SK-N-SH (cell line): ENCODE measurements at regions not wholly inside any gene's neighbourhood (a gene's known extent, or its start where the extent isn't known, plus 50 kb on each side); places are given as distances from the start of the nearest gene placed in this dataset.
"Not testable (repeated sequence)": the region's sequence is repeated elsewhere in the genome, so short reads cannot be mapped to it uniquely, and the experiment has no call there.

Source experiments
- CTCF ChIA-PET: fragments of 300-600, 350-600 bp; formaldehyde crosslinking; extraction: SDS; loops from one replicate; lab custom pipeline; 2021; lab: Yijun Ruan, JAX
- POLR2A ChIA-PET: fragments of 350-600 bp; sonication (Branson Sonifier 250); formaldehyde crosslinking; extraction: SDS; loops from one replicate; lab custom pipeline; 2020; ENCODE audit warnings: antibody characterized with exemption, inconsistent platforms; lab: Yijun Ruan, JAX
- DNase-seq: peaks from one replicate; pipeline ENCODE4 v3.0.0; 2012
- H2AFZ ChIP-seq: fragments of 200-600 bp; sonication (generic); 2 replicates; pipeline ENCODE4 v1.8.1; 2016; ENCODE audit warnings: antibody characterized with exemption, mild to moderate bottlenecking, low read depth
- H3F3A ChIP-seq: fragments of 200-600 bp; sonication (generic); replicated peaks from 2 replicates; pipeline ENCODE3; 2016; ENCODE audit warnings: antibody characterized with exemption, mild to moderate bottlenecking; ENCODE audit not compliant: insufficient read depth
- H3K27ac ChIP-seq, 2 experiments: fragments of 200-500 bp in 1 of 2; fragments of 200-600 bp in 1 of 2; sonication (Bioruptor generic) in 1 of 2; sonication (generic), shearing (Covaris generic) in 1 of 2; 2 replicates each; pipeline versions ENCODE4 v1.5.1 to v1.6.1; 2014 to 2016; ENCODE audit warnings: low read depth in 2 of 2, inconsistent platforms in 1 of 2, low read length in 1 of 2, mild to moderate bottlenecking in 1 of 2, mixed read lengths in 1 of 2
- H3K27me3 ChIP-seq: fragments of 200-600 bp; sonication (generic), shearing (Covaris generic); 2 replicates; pipeline ENCODE4 v1.6.1; 2016; ENCODE audit warnings: mixed run types; ENCODE audit not compliant: insufficient read depth
- H3K36me3 ChIP-seq, 2 experiments: fragments of 200-500 bp in 1 of 2; fragments of 200-600 bp in 1 of 2; sonication (Bioruptor generic) in 1 of 2; sonication (generic) in 1 of 2; replicated peaks in 1 of 2; 2 replicates each; pipeline versions ENCODE3 to v1.5.1; 2014 to 2016; ENCODE audit warnings: low read length in 1 of 2, mild to moderate bottlenecking in 1 of 2; ENCODE audit not compliant: insufficient read depth in 2 of 2, control insufficient read depth in 1 of 2
- H3K4me1 ChIP-seq, 2 experiments: fragments of 200-500 bp in 1 of 2; fragments of 200-600 bp in 1 of 2; sonication (Bioruptor generic) in 1 of 2; sonication (generic), shearing (Covaris generic) in 1 of 2; 2 replicates each; pipeline versions ENCODE4 v1.5.1 to v1.6.1; 2014 to 2016; ENCODE audit warnings: low read depth in 1 of 2, low read length in 1 of 2, mixed run types in 1 of 2; ENCODE audit not compliant: insufficient read depth in 2 of 2, control insufficient read depth in 1 of 2
- H3K4me2 ChIP-seq: fragments of 200-600 bp; sonication (generic), shearing (Covaris generic); 2 replicates; pipeline ENCODE4 v1.6.1; 2017; ENCODE audit warnings: mixed run types
- H3K4me3 ChIP-seq, 2 experiments: fragments of 200-500 bp in 1 of 2; fragments of 200-600 bp in 1 of 2; sonication (Bioruptor generic) in 1 of 2; sonication (generic), shearing (Covaris generic) in 1 of 2; 2 replicates each; pipeline versions ENCODE4 v1.5.1 to v1.8.1; 2014 to 2016; ENCODE audit warnings: low read depth in 2 of 2, inconsistent platforms in 1 of 2, low read length in 1 of 2, mild to moderate bottlenecking in 1 of 2, mixed read lengths in 1 of 2, moderate library complexity in 1 of 2
- H3K79me2 ChIP-seq: fragments of 200-600 bp; sonication (generic); 2 replicates; pipeline ENCODE4 v1.8.1; 2017; ENCODE audit warnings: mild to moderate bottlenecking; ENCODE audit not compliant: insufficient read depth
- H3K9ac ChIP-seq: fragments of 200-600 bp; sonication (generic); 2 replicates; pipeline ENCODE4 v1.6.1; 2017; ENCODE audit warnings: mixed run types
- H3K9me2 ChIP-seq: fragments of 200-600 bp; sonication (generic); 2 replicates; pipeline ENCODE4 v1.6.1; 2017; ENCODE audit warnings: mixed run types
- H3K9me3 ChIP-seq: fragments of 200-600 bp; sonication (generic); 2 replicates; pipeline ENCODE4 v1.6.1; 2017; ENCODE audit warnings: mixed run types, mild to moderate bottlenecking, moderate library complexity
- H4K20me1 ChIP-seq: fragments of 200-600 bp; sonication (generic); 2 replicates; pipeline ENCODE4 v1.6.1; 2017; ENCODE audit warnings: mild to moderate bottlenecking, mixed run types; ENCODE audit not compliant: insufficient read depth
- EZH2phosphoT487 ChIP-seq: fragments of 200-600 bp; sonication (generic); IDR thresholded peaks from 2 replicates; pipeline ENCODE4 v1.6.1; 2017; ENCODE audit warnings: low read depth, mixed run types, mild to moderate bottlenecking, antibody characterized with exemption, moderate library complexity, borderline replicate concordance
- FOSL2 ChIP-seq: IDR thresholded peaks from 2 replicates; pipeline ENCODE4 v1.4.0; 2012; ENCODE audit warnings: low read depth, mild to moderate bottlenecking, moderate library complexity, borderline replicate concordance
- FOXJ3 ChIP-seq: sonication (generic); formaldehyde crosslinking; IDR thresholded peaks from 2 replicates; pipeline ENCODE4 v1.5.1; 2020; ENCODE audit warnings: mild to moderate bottlenecking, missing genetic modification reagents
- FOXM1 ChIP-seq: IDR thresholded peaks from 2 replicates; pipeline ENCODE4 v1.4.0; 2012; ENCODE audit warnings: low read depth, mild to moderate bottlenecking
- GABPA ChIP-seq: IDR thresholded peaks from 2 replicates; pipeline ENCODE4 v1.4.0; 2012; ENCODE audit warnings: low read depth, mild to moderate bottlenecking
- GATA2 ChIP-seq: sonication (generic); formaldehyde crosslinking; IDR thresholded peaks from 2 replicates; pipeline ENCODE4 v1.5.0; 2020; ENCODE audit warnings: mild to moderate bottlenecking, missing genetic modification reagents
- JUND ChIP-seq: IDR thresholded peaks from 2 replicates; pipeline ENCODE4 v1.4.0; 2012
- MEF2A ChIP-seq: IDR thresholded peaks from 2 replicates; pipeline ENCODE4 v1.4.0; 2012; ENCODE audit warnings: low read depth, borderline replicate concordance
- MXI1 ChIP-seq: IDR thresholded peaks from 2 replicates; pipeline ENCODE4 v1.6.1; 2012; ENCODE audit warnings: mild to moderate bottlenecking, low read depth, low read length, improper control_type of control experiment
- NFIC ChIP-seq: IDR thresholded peaks from 2 replicates; pipeline ENCODE4 v1.4.0; 2012; ENCODE audit warnings: borderline replicate concordance
- NRF1 ChIP-seq: IDR thresholded peaks from 2 replicates; pipeline ENCODE4 v1.6.1; 2012; ENCODE audit warnings: low read depth, mild to moderate bottlenecking, low read length
- RAD21 ChIP-seq: IDR thresholded peaks from 2 replicates; pipeline ENCODE4 v1.6.1; 2012; ENCODE audit warnings: mild to moderate bottlenecking, low read length
- RCOR1 ChIP-seq: fragments of 150-350 bp; IDR thresholded peaks from 2 replicates; pipeline ENCODE4 v1.6.1; 2017; ENCODE audit warnings: antibody characterized with exemption, low read length
- RFX5 ChIP-seq: IDR thresholded peaks from 2 replicates; pipeline ENCODE4 v1.6.1; 2012; ENCODE audit warnings: mild to moderate bottlenecking, improper control_type of control experiment, low read length
- SMC3 ChIP-seq: IDR thresholded peaks from 2 replicates; pipeline ENCODE4 v1.6.1; 2012; ENCODE audit warnings: low read depth, low read length, improper control_type of control experiment
- TAF1 ChIP-seq: IDR thresholded peaks from 2 replicates; pipeline ENCODE4 v1.6.1; 2012; ENCODE audit warnings: low read depth, mild to moderate bottlenecking, low read length, moderate library complexity, borderline replicate concordance
- TCF12 ChIP-seq: IDR thresholded peaks from 2 replicates; pipeline ENCODE4 v1.4.0; 2012
- TEAD4 ChIP-seq: IDR thresholded peaks from 2 replicates; pipeline ENCODE4 v1.4.0; 2012; ENCODE audit warnings: mild to moderate bottlenecking, borderline replicate concordance; ENCODE audit not compliant: insufficient read depth
- YY1 ChIP-seq: IDR thresholded peaks from 2 replicates; pipeline ENCODE4 v1.4.0; 2012; ENCODE audit warnings: low read depth, mild to moderate bottlenecking
- WGBS: methylation state at CpG from one replicate; pipeline ENCODE4 v1.1.6; 2017; ENCODE audit warnings: low lambda C conversion rate; 5-methylcytosine and 5-hydroxymethylcytosine counted together
- TF ChIP-seq, protein P1 (sequence below): IDR thresholded peaks from 2 replicates; pipeline ENCODE4; 2012
- TF ChIP-seq, protein P2 (sequence below): IDR thresholded peaks from 2 replicates; pipeline ENCODE4 v1.4.0; 2012; ENCODE audit warnings: low read depth
- TF ChIP-seq, protein P3 (sequence below): IDR thresholded peaks from 2 replicates; pipeline ENCODE4 v1.4.0; 2012; ENCODE audit warnings: low read depth, borderline replicate concordance

DNA sequence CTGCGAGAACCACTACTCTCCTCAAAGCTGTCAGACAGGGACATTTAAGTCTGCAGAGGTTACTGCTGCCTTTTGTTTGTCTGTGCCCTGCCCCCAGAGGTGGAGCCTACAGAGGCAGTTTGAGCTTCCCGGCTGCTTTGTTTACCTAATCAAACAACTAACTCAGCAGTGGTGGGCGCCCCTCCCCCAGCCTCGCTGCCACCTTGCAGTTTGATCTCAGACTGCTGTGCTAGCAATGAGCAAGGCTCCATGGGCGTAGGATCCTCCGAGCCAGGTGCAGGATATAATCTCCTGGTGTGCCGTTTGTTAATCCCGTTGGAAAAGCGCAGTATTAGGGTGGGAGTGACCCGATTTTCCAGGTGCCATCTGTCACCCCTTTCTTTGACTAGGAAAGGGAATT lies 147.7 kb upstream of the MRPS22 start:
- POLR2A ChIA-PET, H3K4me2 ChIP-seq, H3K27me3 ChIP-seq, H3K9ac ChIP-seq, H3K4me1 ChIP-seq, H3F3A ChIP-seq, H3K79me2 ChIP-seq, H3K9me3 ChIP-seq, H4K20me1 ChIP-seq, H3K36me3 ChIP-seq, H3K27ac ChIP-seq, H3K4me3 ChIP-seq, H3K9me2 ChIP-seq, DNase-seq, H2AFZ ChIP-seq, CTCF ChIA-PET: not testable (repeated sequence)
- 17% methylated on average over 10 of the region's 10 CpGs for WGBS

DNA sequence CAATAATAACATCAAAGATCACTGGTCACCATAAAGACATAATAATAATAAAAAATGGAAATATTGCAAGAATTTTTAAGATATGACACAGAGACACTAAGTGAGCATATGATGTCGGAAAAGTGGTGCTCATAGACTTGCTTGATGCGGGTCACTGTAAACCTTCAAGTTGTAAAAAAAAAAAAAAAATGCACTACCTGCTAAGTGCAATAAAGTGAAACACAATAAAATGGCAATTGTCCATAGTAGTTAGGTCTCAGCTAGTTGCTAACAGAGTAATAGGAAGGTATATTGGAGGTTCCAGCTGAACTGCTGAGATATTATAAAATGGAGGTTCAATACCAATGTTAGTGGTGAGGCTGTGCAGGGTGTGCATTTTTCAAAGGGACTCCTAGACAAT lies 146.6 kb upstream of the MRPS22 start:
- Histone ChIP-seq H3K9me2 (no peaks in the 10 kb centered on the region), H2AFZ (no peak overlapping the region), H4K20me1 (no peaks in the 10 kb centered on the region), H3K27ac (no peak overlapping the region), H3K79me2 (no peaks in the 10 kb centered on the region), H3K4me1 (no peaks in the 10 kb centered on the region; a peak in 1 of 4 replicates), H3K4me3 (no peak overlapping the region), H3K9ac (no peak overlapping the region), H3K4me2 (no peak overlapping the region), H3K27me3 (no peaks in the 10 kb centered on the region), H3F3A (no peaks in the 10 kb centered on the region), H3K36me3 (no peaks in the 10 kb centered on the region), H3K9me3 (no peaks in the 10 kb centered on the region)
- WGBS, result 68% methylated on average over 2 of the region's 2 CpGs
- ChIA-PET POLR2A (no interaction called here), CTCF (no interaction called here)
- no peak for DNase-seq
- TF ChIP-seq NRF1, result no peak
- TF ChIP-seq MEF2A, result no peak
- TF ChIP-seq RAD21, result no peak
- no peak for TF ChIP-seq FOXJ3 (CRISPR knock-in tag)
- no peak for TF ChIP-seq MXI1
- TF ChIP-seq GABPA, result no peak
- TF ChIP-seq, protein P1, sequence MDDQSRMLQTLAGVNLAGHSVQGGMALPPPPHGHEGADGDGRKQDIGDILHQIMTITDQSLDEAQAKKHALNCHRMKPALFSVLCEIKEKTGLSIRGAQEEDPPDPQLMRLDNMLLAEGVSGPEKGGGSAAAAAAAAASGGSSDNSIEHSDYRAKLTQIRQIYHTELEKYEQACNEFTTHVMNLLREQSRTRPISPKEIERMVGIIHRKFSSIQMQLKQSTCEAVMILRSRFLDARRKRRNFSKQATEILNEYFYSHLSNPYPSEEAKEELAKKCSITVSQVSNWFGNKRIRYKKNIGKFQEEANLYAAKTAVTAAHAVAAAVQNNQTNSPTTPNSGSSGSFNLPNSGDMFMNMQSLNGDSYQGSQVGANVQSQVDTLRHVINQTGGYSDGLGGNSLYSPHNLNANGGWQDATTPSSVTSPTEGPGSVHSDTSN, result no peak
- no peak for TF ChIP-seq JUND
- no peak for TF ChIP-seq SMC3
- TF ChIP-seq FOSL2, result no peak
- TF ChIP-seq, protein P2, sequence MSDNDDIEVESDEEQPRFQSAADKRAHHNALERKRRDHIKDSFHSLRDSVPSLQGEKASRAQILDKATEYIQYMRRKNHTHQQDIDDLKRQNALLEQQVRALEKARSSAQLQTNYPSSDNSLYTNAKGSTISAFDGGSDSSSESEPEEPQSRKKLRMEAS, result no peak
- no peak for TF ChIP-seq NFIC
- no peak for TF ChIP-seq TAF1
- no peak for TF ChIP-seq GATA2 (CRISPR knock-in tag)

DNA sequence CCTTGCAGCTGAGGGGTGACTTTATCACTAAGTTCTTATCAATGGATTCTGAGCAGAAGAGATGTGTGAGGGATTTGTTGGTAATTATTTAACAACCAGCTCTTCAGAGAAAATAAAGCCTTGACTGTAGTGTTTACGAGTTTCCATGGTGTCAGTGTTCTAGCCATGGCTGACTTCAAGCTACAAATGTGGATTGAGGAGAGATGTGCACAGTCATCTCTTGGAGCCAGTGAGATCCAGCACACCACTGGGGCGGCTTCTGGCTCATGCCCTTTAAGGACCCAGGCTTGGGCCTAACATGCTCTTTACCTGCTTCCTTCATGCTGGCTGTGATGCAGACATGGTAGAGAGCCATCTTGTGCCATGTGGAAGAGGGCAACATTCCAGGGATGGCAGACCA lies 145.6 kb upstream of the MRPS22 start:
- Histone ChIP-seq H3F3A (no peaks in the 10 kb centered on the region), H3K4me3 (no peak overlapping the region), H2AFZ (no peak overlapping the region), H3K27me3 (no peaks in the 10 kb centered on the region), H3K4me2 (no peak overlapping the region), H3K79me2 (no peaks in the 10 kb centered on the region), H3K27ac (no peak overlapping the region), H3K36me3 (no peaks in the 10 kb centered on the region), H3K9me3 (no peaks in the 10 kb centered on the region), H4K20me1 (no peaks in the 10 kb centered on the region), H3K9me2 (no peaks in the 10 kb centered on the region), H3K4me1 (no peaks in the 10 kb centered on the region; a peak in 1 of 4 replicates), H3K9ac (no peak overlapping the region)
- POLR2A ChIA-PET, result no interaction called here
- CTCF ChIA-PET, result no interaction called here
- DNase-seq, result no peak
- 21% methylated on average over 2 of the region's 2 CpGs for WGBS
- TF ChIP-seq GATA2 (CRISPR knock-in tag) (no peak), YY1 (no peak), JUND (no peak), TCF12 (no peak), FOXM1 (no peak), RCOR1 (no peak), RFX5 (no peak), TEAD4 (no peak), NRF1 (no peak), MXI1 (no peak), RAD21 (no peak), EZH2phosphoT487 (no peak), NFIC (no peak)
- TF ChIP-seq, protein P3, sequence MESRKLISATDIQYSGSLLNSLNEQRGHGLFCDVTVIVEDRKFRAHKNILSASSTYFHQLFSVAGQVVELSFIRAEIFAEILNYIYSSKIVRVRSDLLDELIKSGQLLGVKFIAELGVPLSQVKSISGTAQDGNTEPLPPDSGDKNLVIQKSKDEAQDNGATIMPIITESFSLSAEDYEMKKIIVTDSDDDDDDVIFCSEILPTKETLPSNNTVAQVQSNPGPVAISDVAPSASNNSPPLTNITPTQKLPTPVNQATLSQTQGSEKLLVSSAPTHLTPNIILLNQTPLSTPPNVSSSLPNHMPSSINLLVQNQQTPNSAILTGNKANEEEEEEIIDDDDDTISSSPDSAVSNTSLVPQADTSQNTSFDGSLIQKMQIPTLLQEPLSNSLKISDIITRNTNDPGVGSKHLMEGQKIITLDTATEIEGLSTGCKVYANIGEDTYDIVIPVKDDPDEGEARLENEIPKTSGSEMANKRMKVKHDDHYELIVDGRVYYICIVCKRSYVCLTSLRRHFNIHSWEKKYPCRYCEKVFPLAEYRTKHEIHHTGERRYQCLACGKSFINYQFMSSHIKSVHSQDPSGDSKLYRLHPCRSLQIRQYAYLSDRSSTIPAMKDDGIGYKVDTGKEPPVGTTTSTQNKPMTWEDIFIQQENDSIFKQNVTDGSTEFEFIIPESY, result no peak
